NCI-H2107 treated with DMSO at 0.1 percent for 48 hours (cell line): ENCODE measurements at regions not wholly inside any gene's neighbourhood (a gene's known extent, or its start where the extent isn't known, plus 50 kb on each side); places are given as distances from the start of the nearest gene placed in this dataset.
"Not testable (repeated sequence)": the region's sequence is repeated elsewhere in the genome, so short reads cannot be mapped to it uniquely, and the experiment has no call there.

ENCODE experiments used
- DNase-seq: peaks from one replicate; lab custom pipeline; 2025; ENCODE audit not compliant: unreplicated experiment; lab: John Stamatoyannopoulos, UW

DNA sequence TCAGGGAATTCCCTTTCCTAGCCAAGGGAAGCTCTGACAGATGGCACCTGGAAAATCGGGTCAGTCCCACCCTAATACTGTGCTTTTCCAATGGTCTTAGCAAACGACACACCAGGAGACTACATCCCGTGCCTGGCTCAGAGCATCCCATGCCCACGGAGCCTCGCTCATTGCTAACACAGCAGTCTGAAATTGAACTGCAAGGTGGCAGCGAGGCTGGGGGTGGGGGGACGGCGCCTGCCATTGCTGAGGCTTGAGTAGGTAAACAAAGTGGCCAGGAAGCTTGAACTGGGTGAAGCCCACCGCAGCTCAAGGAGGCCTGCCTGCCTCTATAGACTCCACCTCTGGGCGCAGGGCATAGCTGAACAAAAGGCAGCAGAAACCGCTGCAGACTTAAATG, 279.5 kb upstream of the LUZP2 start:
- not testable (repeated sequence) for DNase-seq

- DNase-seq: no peak
Measured at GRCh38 chr11:24225501-24225900, 271.4 kb upstream of the LUZP2 start.

GRCh38 chr11:24226606-24227005, 270.2 kb upstream of the LUZP2 start:
- no peak for DNase-seq

- no peak for DNase-seq
Measured at GRCh38 chr11:24233041-24233440, 263.8 kb upstream of the LUZP2 start.

GRCh38 chr11:24234822-24235508, 261.9 kb upstream of the LUZP2 start:
- no peak for DNase-seq

DNA sequence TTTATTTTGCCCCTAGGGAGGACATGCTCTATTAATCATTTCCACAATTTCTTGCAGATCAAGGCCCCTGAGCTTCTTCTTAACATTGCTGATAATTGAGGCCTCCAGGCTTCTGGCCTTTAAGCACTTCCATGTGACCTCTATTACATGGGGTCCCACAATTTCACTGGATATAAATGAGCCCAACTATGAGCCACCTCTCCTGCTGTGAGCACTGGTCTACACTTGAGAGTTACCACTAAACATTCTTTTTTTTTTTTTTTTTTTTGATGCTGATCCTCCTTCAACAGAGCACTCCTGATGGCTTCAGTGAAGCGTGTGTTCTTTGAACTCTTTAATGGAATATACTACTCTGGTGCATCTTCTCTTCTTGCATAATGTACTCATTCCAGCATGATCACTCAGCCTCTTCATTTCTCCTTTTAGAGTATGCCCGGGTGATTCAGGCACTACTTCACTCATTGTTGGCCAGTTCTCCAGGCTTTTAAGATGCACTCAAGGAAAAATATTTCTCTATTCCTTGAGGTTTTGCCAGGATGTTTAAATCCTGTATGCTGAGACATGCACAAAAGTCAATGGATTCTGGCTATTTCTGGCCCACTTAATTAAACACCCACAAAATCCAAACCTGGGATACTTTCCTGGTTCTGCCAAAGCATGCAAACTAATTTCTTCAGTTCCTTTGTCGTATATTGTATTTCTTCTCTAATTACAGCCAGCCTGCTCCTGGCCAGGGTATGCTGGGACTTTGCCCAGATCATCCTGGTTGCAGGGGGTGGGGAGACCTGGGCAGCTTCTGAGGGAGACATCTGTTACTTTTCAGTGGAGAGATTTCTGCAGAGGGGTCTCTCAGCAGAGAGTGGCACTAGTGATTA, 257.8 kb upstream of the LUZP2 start:
- no peak for DNase-seq

- DNase-seq: no peak
Measured at GRCh38 chr11:24239930-24240329, 256.9 kb upstream of the LUZP2 start.

GRCh38 chr11:24240496-24241175, 256.2 kb upstream of the LUZP2 start:
- DNase-seq: no peak

DNA sequence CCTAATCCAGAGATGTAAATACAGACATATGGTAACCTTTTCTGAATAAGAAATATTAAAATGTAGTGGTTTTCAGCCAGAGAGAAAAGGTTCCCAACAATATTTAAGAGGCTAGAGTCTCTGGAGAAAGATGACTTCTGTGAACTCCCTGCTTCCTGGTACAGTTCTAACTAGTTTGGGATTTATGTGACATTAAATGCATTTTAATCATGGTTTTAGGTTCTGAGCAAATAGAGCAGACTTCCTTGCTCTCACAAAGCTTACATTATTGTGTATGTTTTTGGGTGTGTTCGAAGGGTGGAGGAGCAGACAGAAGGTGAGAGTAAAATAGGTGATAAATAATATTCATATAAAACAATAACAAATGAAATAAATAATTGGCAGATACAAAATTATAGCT, 250.1 kb upstream of the LUZP2 start:
- DNase-seq: no peak

GRCh38 chr11:24247846-24248245, 249.0 kb upstream of the LUZP2 start:
- no peak for DNase-seq

GRCh38 chr11:24249921-24250320, 246.9 kb upstream of the LUZP2 start:
- DNase-seq: no peak

GRCh38 chr11:24253237-24253760, 243.6 kb upstream of the LUZP2 start:
- DNase-seq: no peak

DNA sequence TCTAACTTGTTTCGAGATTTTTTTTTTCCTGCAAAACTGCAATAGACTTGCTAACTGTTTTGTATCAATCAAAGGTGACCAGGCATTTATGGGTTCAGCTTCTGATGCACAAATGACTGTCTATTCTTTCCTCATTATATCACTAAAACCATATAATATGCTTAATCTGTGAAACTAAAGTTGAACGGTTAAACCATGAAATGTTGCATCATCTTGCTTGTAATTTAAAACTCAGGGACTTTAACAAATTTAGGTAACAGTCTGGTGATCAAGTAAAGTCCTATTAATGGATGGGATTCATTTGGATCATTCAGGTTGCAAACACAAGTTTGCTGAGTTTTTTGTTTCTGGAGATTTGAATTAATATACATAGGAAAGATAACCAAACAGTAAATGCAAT, 232.0 kb upstream of the LUZP2 start:
- no peak for DNase-seq

- no peak for DNase-seq
Measured at GRCh38 chr11:24267014-24267413, 229.8 kb upstream of the LUZP2 start.

DNA sequence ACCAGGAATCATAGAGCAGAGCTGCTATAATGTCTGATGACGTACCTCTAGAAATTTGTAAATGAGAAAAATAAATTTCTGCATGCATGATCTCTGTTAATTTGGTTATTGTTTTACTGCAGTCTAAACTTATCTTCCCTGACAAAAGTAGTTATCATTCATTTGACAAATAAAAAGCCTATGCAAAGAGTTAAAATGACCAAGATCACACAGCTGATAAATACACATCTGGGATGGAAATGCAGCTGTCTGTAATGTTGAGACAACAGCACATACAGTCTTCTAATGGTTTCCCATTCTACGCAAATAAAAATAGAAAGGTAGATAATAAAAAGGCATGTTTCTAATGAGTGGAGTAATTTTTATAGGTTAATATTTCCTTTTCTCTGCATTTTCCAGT, 225.1 kb upstream of the LUZP2 start:
- DNase-seq: no peak

DNA sequence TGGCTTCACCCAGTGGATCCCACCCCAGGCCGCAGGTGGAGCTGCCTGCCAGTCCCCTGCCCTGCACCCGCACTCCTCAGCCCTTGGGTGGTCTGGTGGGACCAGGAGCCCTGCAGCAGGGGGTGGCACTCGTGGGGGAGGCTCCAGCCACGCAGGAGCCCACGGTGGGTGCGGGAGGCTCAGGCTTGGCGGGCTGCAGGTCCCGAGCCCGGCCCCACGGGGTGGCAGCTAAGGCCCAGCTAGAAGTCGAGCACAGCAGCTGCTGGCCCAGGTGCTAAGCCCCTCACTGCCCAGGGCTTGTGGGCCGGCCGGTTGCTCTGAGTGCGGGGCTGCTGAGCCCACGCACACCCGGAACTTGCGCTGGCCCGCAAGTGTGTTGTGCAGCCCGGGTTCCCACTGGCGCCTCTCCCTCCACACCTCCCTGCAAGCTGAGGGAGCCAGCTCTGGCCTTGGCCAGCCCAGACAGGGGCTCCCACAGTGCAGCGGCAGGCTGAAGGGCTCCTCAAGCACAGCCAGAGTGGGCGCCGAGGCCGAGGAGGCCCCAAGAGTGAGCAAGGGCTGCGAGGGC, 222.6 kb upstream of the LUZP2 start:
- DNase-seq: not testable (repeated sequence)

DNA sequence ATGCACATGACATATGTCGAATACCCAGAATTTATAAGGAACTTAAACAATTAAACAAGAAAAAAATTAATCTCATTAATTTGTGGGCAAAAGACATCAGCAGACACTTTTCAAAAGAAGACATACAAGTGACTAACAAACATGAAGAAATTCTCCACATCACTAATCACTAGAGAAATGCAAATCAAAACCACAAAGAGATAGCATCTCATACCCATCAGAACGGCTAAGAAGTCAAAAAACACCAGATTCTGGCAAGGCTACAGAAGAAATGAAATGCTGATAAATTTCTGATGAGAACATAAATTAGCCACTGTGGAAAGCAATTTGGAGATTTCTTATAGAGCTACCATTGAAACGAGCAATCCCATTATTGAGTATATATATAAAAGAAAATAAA, 210.6 kb upstream of the LUZP2 start:
- no peak for DNase-seq

- DNase-seq: no peak
Measured at GRCh38 chr11:24289301-24289700, 207.6 kb upstream of the LUZP2 start.

GRCh38 chr11:24293964-24294363, 202.9 kb upstream of the LUZP2 start:
- DNase-seq: no peak

DNA sequence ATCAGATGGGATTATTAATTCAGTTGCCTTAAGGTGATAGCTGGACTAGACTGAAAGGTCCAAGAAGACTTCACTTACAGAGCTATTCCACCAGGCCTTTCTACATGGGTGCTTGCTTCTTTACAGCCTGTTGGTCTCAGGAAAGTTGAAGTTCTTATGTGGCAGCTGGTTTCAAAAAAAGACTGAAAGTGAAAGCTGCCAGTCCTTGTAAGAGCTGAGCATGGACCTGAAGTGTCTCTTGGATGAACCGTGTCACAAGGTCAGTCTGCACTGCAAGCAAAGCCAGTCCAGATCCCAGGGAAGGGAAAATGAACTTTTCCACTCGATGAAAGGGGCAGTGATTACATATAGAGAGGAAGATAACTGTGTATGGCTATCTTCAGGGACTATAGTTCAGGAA, 201.5 kb upstream of the LUZP2 start:
- DNase-seq: no peak

DNA sequence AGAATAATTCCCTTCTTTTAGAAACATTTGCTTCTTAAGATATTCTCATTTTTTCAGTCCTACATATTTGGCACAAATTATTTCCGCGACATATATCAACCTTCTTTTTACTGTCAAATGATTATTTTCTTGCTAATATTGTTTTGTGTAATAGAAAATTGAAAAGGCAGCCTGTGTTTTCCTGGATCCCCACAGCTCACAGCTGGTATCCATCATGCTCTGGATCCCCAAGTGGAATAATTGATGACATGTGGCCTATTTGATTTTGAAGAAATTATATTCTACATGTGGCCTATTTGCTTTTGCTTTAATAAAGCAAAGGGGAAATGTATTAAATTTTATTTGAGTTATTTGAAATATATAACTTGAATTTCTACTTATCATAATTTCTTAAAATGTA, 199.4 kb upstream of the LUZP2 start:
- no peak for DNase-seq
